Trophoblast cell (in vitro differentiated cells and primary cell): ENCODE measurements at regions not wholly inside any gene's neighbourhood (a gene's known extent, or its start where the extent isn't known, plus 50 kb on each side); places are given as distances from the start of the nearest gene placed in this dataset.

Source experiments
- DNase-seq, 2 donors: peaks; one replicate each; pipeline ENCODE4 v3.0.0-alpha.2; 2016
- H2AFZ ChIP-seq: 2 replicates; pipeline ENCODE4 v1.6.1; 2013; ENCODE audit warnings: low read length, moderate library complexity, mild to moderate bottlenecking; ENCODE audit not compliant: insufficient read depth, poor library complexity
- H2AK5ac ChIP-seq: 2 replicates; pipeline ENCODE4 v1.6.1; 2013; ENCODE audit warnings: mild to moderate bottlenecking, low read length
- H2BK120ac ChIP-seq: 2 replicates; pipeline ENCODE4 v1.6.1; 2013; ENCODE audit warnings: low read length, mild to moderate bottlenecking, moderate library complexity; ENCODE audit not compliant: insufficient read depth, poor library complexity
- H2BK12ac ChIP-seq: 2 replicates; pipeline ENCODE4 v1.6.1; 2013; ENCODE audit warnings: mild to moderate bottlenecking, low read length, moderate library complexity
- H2BK5ac ChIP-seq: 2 replicates; pipeline ENCODE4 v1.6.1; 2013; ENCODE audit warnings: low read length, low read depth, moderate library complexity, mild to moderate bottlenecking; ENCODE audit not compliant: poor library complexity
- H3K14ac ChIP-seq: 2 replicates; pipeline ENCODE4 v1.6.1; 2013; ENCODE audit warnings: mild to moderate bottlenecking, low read length
- H3K18ac ChIP-seq: 2 replicates; pipeline ENCODE4 v1.6.1; 2013; ENCODE audit warnings: mild to moderate bottlenecking, low read length
- H3K23ac ChIP-seq: 2 replicates; pipeline ENCODE4 v1.6.1; 2013; ENCODE audit warnings: low read length
- H3K27ac ChIP-seq: 2 replicates; pipeline ENCODE4 v1.5.1; 2013; ENCODE audit warnings: low read depth, mild to moderate bottlenecking, inconsistent platforms, low read length, moderate library complexity
- H3K27me3 ChIP-seq: 2 replicates; pipeline ENCODE4 v1.6.1; 2013; ENCODE audit warnings: inconsistent platforms, mild to moderate bottlenecking, low read length, moderate library complexity; ENCODE audit not compliant: insufficient read depth
- H3K36me3 ChIP-seq, 2 experiments: 1 replicate in 1 of 2; 2 replicates in 1 of 2; pipeline ENCODE4 v1.6.1; 2013; ENCODE audit warnings: low read length in 2 of 2, mild to moderate bottlenecking in 2 of 2, moderate library complexity in 1 of 2; ENCODE audit not compliant: insufficient read depth in 2 of 2, control insufficient read depth in 1 of 2
- H3K4ac ChIP-seq: 2 replicates; pipeline ENCODE4 v1.6.1; 2013; ENCODE audit warnings: low read depth, mild to moderate bottlenecking, low read length, moderate library complexity
- H3K4me1 ChIP-seq, 2 experiments: 1 replicate in 1 of 2; 2 replicates in 1 of 2; pipeline ENCODE4 v1.6.1; 2013; ENCODE audit warnings: low read length in 2 of 2, mild to moderate bottlenecking in 2 of 2, moderate library complexity in 1 of 2; ENCODE audit not compliant: insufficient read depth in 2 of 2, control insufficient read depth in 1 of 2
- H3K4me2 ChIP-seq: 2 replicates; pipeline ENCODE4 v1.6.1; 2013; ENCODE audit warnings: inconsistent platforms, mild to moderate bottlenecking, low read length, moderate library complexity
- H3K4me3 ChIP-seq: 2 replicates; pipeline ENCODE4 v1.5.1; 2013; ENCODE audit warnings: mild to moderate bottlenecking, low read depth, low read length, inconsistent platforms
- H3K79me1 ChIP-seq: one replicate; pipeline ENCODE4 v1.6.1; 2013; ENCODE audit warnings: low read length
- H3K79me2 ChIP-seq: 2 replicates; pipeline ENCODE4 v1.6.1; 2013; ENCODE audit warnings: low read length, mild to moderate bottlenecking; ENCODE audit not compliant: control insufficient read depth, insufficient read depth, poor library complexity
- H3K9ac ChIP-seq: 2 replicates; pipeline ENCODE4 v1.6.1; 2013; ENCODE audit warnings: mild to moderate bottlenecking, low read length
- H3K9me3 ChIP-seq: 2 replicates; pipeline ENCODE4 v1.6.1; 2013; ENCODE audit warnings: low read depth, mild to moderate bottlenecking, control low read depth, inconsistent platforms, low read length; ENCODE audit not compliant: insufficient read depth
- H4K12ac ChIP-seq: 2 replicates; pipeline ENCODE4 v1.6.1; 2013; ENCODE audit warnings: low read depth, mild to moderate bottlenecking, low read length, moderate library complexity
- H4K8ac ChIP-seq: 2 replicates; pipeline ENCODE4 v1.6.1; 2013; ENCODE audit warnings: low read depth, mild to moderate bottlenecking, low read length, moderate library complexity
- H4K91ac ChIP-seq: one replicate; pipeline ENCODE4 v1.6.1; 2013; ENCODE audit warnings: low read depth, mild to moderate bottlenecking, low read length, moderate library complexity
- WGBS: extraction: QIAGEN DNeasy Blood & Tissue Kit; methylation state at CpG from one replicate; pipeline ENCODE4 v1.1.7; 2013; ENCODE audit warnings: missing lambda C conversion rate; ENCODE audit not compliant: insufficient read length, insufficient coverage; ENCODE audit errors: extremely low coverage; 5-methylcytosine and 5-hydroxymethylcytosine counted together

GRCh38 chr9:24245988-24246387 lies 299.7 kb downstream of the IZUMO3 start:
- H4K8ac ChIP-seq: no peak overlapping the region
- no peaks in the 10 kb centered on the region for H3K9me3 ChIP-seq
- H3K36me3 ChIP-seq: no peaks in the 10 kb centered on the region
- H4K91ac ChIP-seq: no peak overlapping the region
- H3K27me3 ChIP-seq: no peaks in the 10 kb centered on the region
- H3K79me1 ChIP-seq: peaks cover 1% of the 10 kb centered on the region
- H3K9ac ChIP-seq: no peak overlapping the region
- H3K79me2 ChIP-seq: no peaks in the 10 kb centered on the region
- no peak overlapping the region for H2BK120ac ChIP-seq
- H3K4me2 ChIP-seq: no peak overlapping the region
- H3K4me3 ChIP-seq: no peak overlapping the region
- DNase-seq: peak in 1 of 2 donors; percentile 36
- H3K18ac ChIP-seq: no peak overlapping the region
- H4K12ac ChIP-seq: no peak overlapping the region
- no peak overlapping the region for H2BK12ac ChIP-seq
- H3K14ac ChIP-seq: no peak overlapping the region
- no peak overlapping the region for H3K27ac ChIP-seq
- no peak overlapping the region for H2AFZ ChIP-seq
- no peaks in the 10 kb centered on the region for H3K4me1 ChIP-seq
- H3K4ac ChIP-seq: no peak overlapping the region
- WGBS: no CpG with 5 or more reads among the region's 2 CpGs
- no peak overlapping the region for H3K23ac ChIP-seq
- H2BK5ac ChIP-seq: no peak overlapping the region
- no peak overlapping the region for H2AK5ac ChIP-seq

GRCh38 chr9:24242576-24242975 lies 303.1 kb downstream of the IZUMO3 start:
- Histone ChIP-seq H2BK120ac (no peak overlapping the region), H3K9me3 (no peaks in the 10 kb centered on the region)

GRCh38 chr9:24218656-24219055 lies 327.0 kb downstream of the IZUMO3 start:
- Histone ChIP-seq H4K91ac (no peak overlapping the region), H2BK5ac (no peak overlapping the region), H3K4me3 (no peak overlapping the region), H3K23ac (no peak overlapping the region), H3K79me2 (no peaks in the 10 kb centered on the region), H3K27me3 (no peaks in the 10 kb centered on the region), H3K79me1 (peaks cover 8% of the 10 kb centered on the region), H3K4ac (no peak overlapping the region), H3K9me3 (no peaks in the 10 kb centered on the region), H2AFZ (no peak overlapping the region), H2BK120ac (no peak overlapping the region), H2AK5ac (no peak overlapping the region), H2BK12ac (no peak overlapping the region), H3K4me1 (peaks cover 0 to 6% of the 10 kb centered on the region in 2 experiments), H3K4me2 (no peak overlapping the region), H3K36me3 (no peaks in the 10 kb centered on the region), H4K12ac (no peak overlapping the region), H3K9ac (no peak overlapping the region), H3K14ac (no peak overlapping the region), H3K27ac (peak overlapping the region; percentile 39), H4K8ac (no peak overlapping the region), H3K18ac (no peak overlapping the region)
- WGBS: no CpG with 5 or more reads among the region's 2 CpGs
- peak in 1 of 2 donors; percentile 27 for DNase-seq

More at GRCh38 chr9:24242576-24242975, 303.1 kb downstream of the IZUMO3 start:
- no peak overlapping the region for H4K12ac ChIP-seq
- H2AK5ac ChIP-seq: no peak overlapping the region
- no peak overlapping the region for H4K91ac ChIP-seq
- no peak overlapping the region for H2BK5ac ChIP-seq
- no peaks in the 10 kb centered on the region for H3K4me1 ChIP-seq
- no peak overlapping the region for H3K14ac ChIP-seq
- no peak overlapping the region for H3K18ac ChIP-seq
- H3K9ac ChIP-seq: no peak overlapping the region
- no CpG with 5 or more reads among the region's 3 CpGs for WGBS
- H3K27ac ChIP-seq: no peak overlapping the region
- no peaks in the 10 kb centered on the region for H3K79me2 ChIP-seq
- no peak overlapping the region for H2BK12ac ChIP-seq
- no peak for DNase-seq
- H2AFZ ChIP-seq: no peak overlapping the region
- no peak overlapping the region for H4K8ac ChIP-seq
- H3K4ac ChIP-seq: no peak overlapping the region
- no peak overlapping the region for H3K4me2 ChIP-seq
- H3K23ac ChIP-seq: no peak overlapping the region
- peaks cover 1% of the 10 kb centered on the region for H3K79me1 ChIP-seq
- no peaks in the 10 kb centered on the region for H3K27me3 ChIP-seq
- no peaks in the 10 kb centered on the region for H3K36me3 ChIP-seq
- no peak overlapping the region for H3K4me3 ChIP-seq

- WGBS: no CpG with 5 or more reads among the region's 2 CpGs
Observed at GRCh38 chr9:24210641-24211040, 335.1 kb downstream of the IZUMO3 start.

More at GRCh38 chr9:24210641-24211040, 335.1 kb downstream of the IZUMO3 start:
- no peak overlapping the region for H3K18ac ChIP-seq
- H3K14ac ChIP-seq: no peak overlapping the region
- H3K27me3 ChIP-seq: no peaks in the 10 kb centered on the region
- H3K9me3 ChIP-seq: no peaks in the 10 kb centered on the region
- no peak overlapping the region for H2BK5ac ChIP-seq
- H3K79me1 ChIP-seq: no peaks in the 10 kb centered on the region
- H4K8ac ChIP-seq: no peak overlapping the region
- H2BK120ac ChIP-seq: no peak overlapping the region
- H3K4me3 ChIP-seq: no peak overlapping the region
- H3K27ac ChIP-seq: no peak overlapping the region
- H3K36me3 ChIP-seq: no peaks in the 10 kb centered on the region
- no peak overlapping the region for H2BK12ac ChIP-seq
- no peak overlapping the region for H2AFZ ChIP-seq
- H3K23ac ChIP-seq: no peak overlapping the region
- no peak overlapping the region for H3K4ac ChIP-seq
- no peak for DNase-seq
- H3K9ac ChIP-seq: no peak overlapping the region
- H3K79me2 ChIP-seq: no peaks in the 10 kb centered on the region
- no peak overlapping the region for H3K4me2 ChIP-seq
- H4K12ac ChIP-seq: no peak overlapping the region
- no peak overlapping the region for H4K91ac ChIP-seq
- H3K4me1 ChIP-seq: no peaks in the 10 kb centered on the region
- no peak overlapping the region for H2AK5ac ChIP-seq
